ENCODE measurements at regions not wholly inside any gene's neighbourhood (a gene's known extent, or its start where the extent isn't known, plus 50 kb on each side); places are given as distances from the start of the nearest gene placed in this dataset.

- DNase-seq (ENCODE audit: low read depth), result no peak
- no peak overlapping the region for H3K4me3 ChIP-seq (ENCODE audit: low read depth, low read length)
- TF ChIP-seq, protein P1, sequence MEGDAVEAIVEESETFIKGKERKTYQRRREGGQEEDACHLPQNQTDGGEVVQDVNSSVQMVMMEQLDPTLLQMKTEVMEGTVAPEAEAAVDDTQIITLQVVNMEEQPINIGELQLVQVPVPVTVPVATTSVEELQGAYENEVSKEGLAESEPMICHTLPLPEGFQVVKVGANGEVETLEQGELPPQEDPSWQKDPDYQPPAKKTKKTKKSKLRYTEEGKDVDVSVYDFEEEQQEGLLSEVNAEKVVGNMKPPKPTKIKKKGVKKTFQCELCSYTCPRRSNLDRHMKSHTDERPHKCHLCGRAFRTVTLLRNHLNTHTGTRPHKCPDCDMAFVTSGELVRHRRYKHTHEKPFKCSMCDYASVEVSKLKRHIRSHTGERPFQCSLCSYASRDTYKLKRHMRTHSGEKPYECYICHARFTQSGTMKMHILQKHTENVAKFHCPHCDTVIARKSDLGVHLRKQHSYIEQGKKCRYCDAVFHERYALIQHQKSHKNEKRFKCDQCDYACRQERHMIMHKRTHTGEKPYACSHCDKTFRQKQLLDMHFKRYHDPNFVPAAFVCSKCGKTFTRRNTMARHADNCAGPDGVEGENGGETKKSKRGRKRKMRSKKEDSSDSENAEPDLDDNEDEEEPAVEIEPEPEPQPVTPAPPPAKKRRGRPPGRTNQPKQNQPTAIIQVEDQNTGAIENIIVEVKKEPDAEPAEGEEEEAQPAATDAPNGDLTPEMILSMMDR (IDR thresholded peaks at IDR 0.05; ENCODE audit: low read depth, low read length, missing control alignments), result no peak
Measured at GRCh38 chr2:238739668-238740067, 108.2 kb upstream of the TWIST2 start.

- DNase-seq (ENCODE audit: low read depth), result no peak
- TF ChIP-seq, protein P1 (IDR thresholded peaks at IDR 0.05; ENCODE audit: low read depth, low read length, missing control alignments), result no peak
- no peak overlapping the region for H3K4me3 ChIP-seq (ENCODE audit: low read depth, low read length)
Measured at GRCh38 chr2:238741277-238741676, 106.6 kb upstream of the TWIST2 start.

DNA sequence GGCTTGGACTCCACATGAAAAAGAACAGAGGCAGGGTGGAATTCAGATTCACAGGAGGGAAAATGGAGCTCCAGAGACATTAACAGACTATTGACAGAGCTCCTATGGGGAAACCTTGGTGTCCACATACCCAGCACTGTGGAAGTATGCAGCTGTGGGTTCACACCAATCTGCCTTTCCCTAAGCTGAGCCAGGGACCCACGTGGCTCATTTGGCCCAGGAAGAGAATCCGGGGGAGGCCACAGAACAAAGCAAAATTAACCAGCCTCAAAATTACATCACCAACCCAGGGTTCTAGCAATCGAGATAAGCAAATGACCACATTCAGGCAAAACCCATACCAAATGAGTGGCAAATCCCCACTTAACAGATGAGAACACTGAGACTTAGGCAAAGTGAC is 105.8 kb upstream of the TWIST2 start:
- no peak overlapping the region for H3K4me3 ChIP-seq (ENCODE audit: low read depth, low read length)
- no peak for DNase-seq (ENCODE audit: low read depth)
- TF ChIP-seq, protein P1 (IDR thresholded peaks at IDR 0.05; ENCODE audit: low read depth, low read length, missing control alignments), result no peak

- TF ChIP-seq, protein P1 (IDR thresholded peaks at IDR 0.05; ENCODE audit: low read depth, low read length, missing control alignments), result no peak
- no peak for DNase-seq (ENCODE audit: low read depth)
Measured at GRCh38 chr2:238742664-238743063, 105.2 kb upstream of the TWIST2 start.

DNA sequence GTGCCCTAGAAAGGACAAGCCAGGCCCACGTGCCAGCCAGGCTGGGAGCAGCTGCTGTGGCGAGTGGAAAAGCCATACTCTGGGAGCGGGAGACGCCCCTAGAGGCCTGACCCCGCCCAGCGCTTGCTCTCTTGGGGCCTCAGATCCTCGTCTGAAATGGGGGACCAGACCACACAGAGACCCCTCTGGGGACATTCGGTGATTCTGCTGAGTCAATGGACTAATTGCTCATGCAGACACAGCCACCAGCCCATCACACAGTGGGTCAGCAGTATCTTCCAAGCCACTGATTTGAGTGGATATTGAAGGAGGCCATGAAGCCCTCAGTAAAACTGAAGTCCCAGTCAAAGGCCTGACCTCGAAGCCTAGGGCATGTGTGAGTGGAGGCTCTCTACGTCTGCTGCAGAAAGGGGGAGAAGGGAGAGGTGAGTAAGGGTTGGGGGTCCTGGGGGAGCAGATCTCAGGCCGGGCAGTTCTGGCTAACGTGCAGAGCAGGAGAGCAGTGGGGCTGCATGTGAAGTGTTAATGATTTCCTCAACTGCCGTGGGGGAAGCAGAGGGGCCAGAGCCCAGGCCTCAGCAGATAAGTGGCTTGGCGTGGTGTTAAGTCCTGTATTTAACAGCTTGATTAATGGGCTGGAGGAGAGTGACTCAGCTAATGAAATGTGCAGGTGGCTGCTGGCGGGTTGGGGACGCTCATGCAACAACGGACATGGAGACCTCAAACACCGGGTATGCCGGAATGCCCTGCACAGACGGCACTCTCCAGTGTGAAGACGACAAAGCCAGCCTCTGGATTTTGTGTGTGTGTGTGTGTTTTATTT is 104.4 kb upstream of the TWIST2 start:
- TF ChIP-seq, protein P1 (IDR thresholded peaks at IDR 0.05; ENCODE audit: low read depth, low read length, missing control alignments), result no peak
- no peak overlapping the region for H3K4me3 ChIP-seq (ENCODE audit: low read depth, low read length)
- DNase-seq (ENCODE audit: low read depth), result no peak

More at GRCh38 chr2:238742664-238743063, 105.2 kb upstream of the TWIST2 start:
- no peak overlapping the region for H3K4me3 ChIP-seq (ENCODE audit: low read depth, low read length)

DNA sequence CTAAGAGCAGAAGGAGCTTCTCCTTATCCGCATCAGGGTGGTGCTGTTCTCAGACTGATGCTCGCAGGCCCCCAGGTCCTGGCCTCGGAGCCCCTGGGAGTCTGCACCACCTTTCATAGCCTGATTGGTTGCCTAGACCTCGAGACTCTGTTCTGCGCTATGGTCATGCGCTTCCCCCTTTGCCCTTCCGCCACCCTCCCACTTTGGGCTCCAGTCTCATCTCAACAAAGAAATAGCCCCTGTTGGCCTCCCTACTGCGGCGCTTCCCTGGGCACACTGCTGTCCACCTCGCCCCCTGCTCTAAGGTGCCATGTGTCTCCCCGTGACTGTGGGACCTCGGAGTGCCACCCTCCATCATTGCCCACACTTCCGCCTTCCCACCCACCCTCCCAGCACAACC is 102.9 kb upstream of the TWIST2 start:
- TF ChIP-seq, protein P1 (IDR thresholded peaks at IDR 0.05; ENCODE audit: low read depth, low read length, missing control alignments), result no peak
- DNase-seq (ENCODE audit: low read depth), result no peak

DNA sequence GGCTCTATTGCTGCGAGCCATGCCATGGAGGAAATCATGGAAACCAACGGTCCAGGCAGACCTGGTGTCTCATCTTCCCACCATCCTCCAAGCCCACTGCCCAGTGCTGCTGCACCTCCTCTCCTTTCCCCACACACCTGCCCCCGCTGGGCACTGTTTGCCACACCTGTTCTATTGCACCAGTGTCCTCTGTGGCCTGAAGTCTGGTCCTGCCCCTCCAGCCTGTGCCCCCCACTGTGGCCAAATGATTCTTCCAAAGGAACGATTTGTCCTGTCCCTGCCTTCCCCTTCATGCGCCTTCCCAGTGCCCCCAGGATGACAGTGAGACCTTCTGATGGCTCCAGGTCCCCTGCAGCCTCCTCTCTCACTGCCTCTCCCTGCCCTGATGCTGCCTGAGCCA is 101.9 kb upstream of the TWIST2 start:
- DNase-seq (ENCODE audit: low read depth), result no peak
- TF ChIP-seq, protein P1 (IDR thresholded peaks at IDR 0.05; ENCODE audit: low read depth, low read length, missing control alignments), result no peak
- H3K4me3 ChIP-seq (ENCODE audit: low read depth, low read length), result no peak overlapping the region

More for the DNA sequence above, 102.9 kb upstream of the TWIST2 start:
- no peak overlapping the region for H3K4me3 ChIP-seq (ENCODE audit: low read depth, low read length)
